ENCODE measurements at regions not wholly inside any gene's neighbourhood (a gene's known extent, or its start where the extent isn't known, plus 50 kb on each side); places are given as distances from the start of the nearest gene placed in this dataset.

DNA sequence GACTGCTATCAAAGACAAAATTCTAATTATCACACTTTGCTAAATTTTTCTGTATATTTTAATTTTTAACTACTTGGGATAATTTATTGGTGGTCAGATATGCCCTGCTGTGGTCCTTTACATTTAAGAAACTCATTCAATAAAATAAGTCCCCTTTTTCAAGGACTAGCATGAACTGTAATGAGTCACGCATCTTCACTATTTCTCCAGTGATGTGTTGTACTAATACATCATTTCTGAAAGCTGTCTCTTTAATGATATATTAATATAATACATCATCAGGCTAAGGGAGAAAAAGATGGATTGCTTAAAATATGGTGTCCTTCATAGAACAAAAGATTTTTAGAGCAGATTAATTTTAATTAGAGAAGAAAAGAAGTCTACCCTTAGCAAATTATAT, 901.4 kb downstream of the DIPK2A start:
- TF ChIP-seq, protein P1, sequence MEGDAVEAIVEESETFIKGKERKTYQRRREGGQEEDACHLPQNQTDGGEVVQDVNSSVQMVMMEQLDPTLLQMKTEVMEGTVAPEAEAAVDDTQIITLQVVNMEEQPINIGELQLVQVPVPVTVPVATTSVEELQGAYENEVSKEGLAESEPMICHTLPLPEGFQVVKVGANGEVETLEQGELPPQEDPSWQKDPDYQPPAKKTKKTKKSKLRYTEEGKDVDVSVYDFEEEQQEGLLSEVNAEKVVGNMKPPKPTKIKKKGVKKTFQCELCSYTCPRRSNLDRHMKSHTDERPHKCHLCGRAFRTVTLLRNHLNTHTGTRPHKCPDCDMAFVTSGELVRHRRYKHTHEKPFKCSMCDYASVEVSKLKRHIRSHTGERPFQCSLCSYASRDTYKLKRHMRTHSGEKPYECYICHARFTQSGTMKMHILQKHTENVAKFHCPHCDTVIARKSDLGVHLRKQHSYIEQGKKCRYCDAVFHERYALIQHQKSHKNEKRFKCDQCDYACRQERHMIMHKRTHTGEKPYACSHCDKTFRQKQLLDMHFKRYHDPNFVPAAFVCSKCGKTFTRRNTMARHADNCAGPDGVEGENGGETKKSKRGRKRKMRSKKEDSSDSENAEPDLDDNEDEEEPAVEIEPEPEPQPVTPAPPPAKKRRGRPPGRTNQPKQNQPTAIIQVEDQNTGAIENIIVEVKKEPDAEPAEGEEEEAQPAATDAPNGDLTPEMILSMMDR (IDR thresholded peaks at IDR 0.05): no peak
- no peak for TF ChIP-seq POLR2A (IDR thresholded peaks at IDR 0.05)

Data from breast epithelium (tissue), 3 donors.